ENCODE measurements at regions not wholly inside any gene's neighbourhood (a gene's known extent, or its start where the extent isn't known, plus 50 kb on each side); places are given as distances from the start of the nearest gene placed in this dataset.

DNA sequence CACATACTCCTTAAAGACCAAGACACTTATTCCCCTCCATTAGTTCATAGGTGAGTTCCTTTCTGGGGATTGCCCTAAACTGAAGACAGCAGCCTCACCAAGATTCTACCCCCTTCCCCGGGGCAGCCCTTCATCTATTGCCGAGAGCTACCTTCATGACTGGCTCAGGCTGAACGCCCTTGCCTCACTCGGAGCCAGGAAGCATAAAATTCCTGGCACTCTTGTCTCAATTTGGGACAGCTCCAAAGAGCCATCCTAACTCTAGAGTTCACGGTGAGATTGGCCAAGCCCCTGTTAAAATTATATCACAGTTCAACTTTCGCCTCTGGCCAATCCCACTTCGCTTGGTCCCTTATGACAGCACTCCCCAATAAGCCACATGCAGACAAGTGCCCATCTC, 113.0 kb upstream of the PROX1 start:
- no peak for DNase-seq (ENCODE audit: low read depth)

DNA sequence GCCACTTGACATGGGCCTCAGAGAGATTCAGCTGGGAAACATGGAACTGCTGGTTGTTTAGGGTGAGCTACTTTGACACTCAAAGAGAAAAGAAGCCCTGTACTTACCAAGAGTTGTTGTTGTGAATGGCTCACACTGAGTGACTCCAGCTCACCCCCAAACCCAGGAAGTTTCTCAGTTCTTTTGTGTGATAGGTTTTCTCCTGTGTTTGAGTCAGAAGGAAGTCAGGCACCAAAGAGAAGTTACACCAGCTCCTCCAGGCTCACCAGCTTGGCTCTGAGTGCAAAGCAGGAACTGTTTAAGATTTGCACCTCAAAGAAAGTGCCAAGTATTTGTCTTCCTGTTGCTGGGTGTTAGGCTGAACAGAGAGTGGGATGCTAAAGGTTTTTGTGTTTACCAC, 111.2 kb upstream of the PROX1 start:
- no peak for DNase-seq (ENCODE audit: low read depth)

DNA sequence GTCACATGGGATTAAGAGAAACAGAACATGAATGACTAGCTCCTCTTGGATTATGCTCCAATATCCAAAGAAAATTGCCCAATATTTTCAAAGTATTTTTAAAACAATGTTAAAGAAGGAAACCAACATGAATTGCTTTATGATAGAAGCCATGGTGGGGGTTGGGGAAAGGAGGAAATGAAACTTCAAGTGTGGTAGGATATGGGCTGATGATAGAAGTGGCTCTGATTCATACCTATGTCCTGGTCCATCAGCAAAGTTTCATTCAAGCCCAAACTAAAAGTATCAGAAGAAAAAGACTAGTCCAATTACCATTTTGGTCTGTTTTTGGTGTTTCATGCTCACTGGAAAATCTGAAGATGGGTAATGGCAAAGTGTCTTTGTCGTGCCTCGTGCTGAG, 104.2 kb upstream of the PROX1 start:
- no peak for DNase-seq (ENCODE audit: low read depth)

DNA sequence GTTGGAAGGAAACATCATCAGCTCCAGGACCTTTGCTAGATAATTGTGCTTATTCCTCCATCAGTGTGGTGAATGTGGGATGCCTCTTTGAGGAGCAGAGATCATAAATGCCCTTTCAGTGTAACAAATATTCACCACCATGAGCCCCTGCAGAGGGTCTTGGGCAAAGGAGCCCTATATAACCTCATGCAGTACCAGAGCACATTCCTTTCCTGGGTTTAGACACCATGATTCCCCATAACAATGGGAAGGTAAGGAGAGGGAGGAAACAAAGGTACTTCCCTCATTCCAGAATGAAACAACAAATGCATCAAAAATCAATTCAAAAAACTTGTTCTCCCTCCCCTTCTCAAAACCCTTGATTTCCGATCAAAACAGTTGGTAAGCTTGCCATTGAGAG, 103.4 kb upstream of the PROX1 start:
- no peak for DNase-seq (ENCODE audit: low read depth)

DNA sequence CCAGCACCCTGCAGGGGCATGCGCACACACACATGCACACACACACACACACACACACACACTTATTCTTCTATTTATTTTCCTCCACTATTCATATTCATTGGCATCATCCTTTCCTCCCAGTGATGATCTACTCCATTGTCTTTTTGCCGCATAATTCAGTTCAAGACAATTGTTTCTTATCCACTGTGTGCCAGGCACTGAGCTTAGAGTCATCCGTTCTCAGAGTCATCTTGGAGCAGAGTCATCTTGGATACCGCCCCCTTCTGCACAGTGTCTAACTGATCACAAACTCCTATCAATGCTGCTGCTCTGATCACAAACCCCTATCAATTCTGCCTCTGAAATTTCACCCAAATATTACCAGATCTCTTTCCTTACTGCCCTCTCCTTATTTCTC, 102.8 kb upstream of the PROX1 start:
- DNase-seq (ENCODE audit: low read depth), result no peak

DNA sequence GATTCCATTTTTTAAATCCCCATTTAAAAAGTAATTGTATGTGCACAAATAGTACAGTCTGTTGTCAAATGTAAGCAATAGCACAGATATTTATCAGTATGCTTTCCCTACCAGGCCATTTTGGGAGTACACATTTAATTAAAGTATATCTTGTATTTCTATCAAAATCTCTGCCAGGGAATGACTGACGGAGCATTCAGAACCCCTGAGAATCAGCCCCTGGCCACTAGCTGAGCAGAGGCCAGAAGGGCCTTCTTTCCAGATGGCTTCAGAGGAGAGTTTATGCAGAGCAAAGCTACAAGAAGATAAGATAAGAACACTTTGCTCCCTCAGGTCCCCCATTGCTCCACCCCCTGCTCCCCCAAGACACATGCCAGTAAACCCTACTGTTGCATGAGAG, 99.9 kb upstream of the PROX1 start:
- no peak for DNase-seq (ENCODE audit: low read depth)

DNA sequence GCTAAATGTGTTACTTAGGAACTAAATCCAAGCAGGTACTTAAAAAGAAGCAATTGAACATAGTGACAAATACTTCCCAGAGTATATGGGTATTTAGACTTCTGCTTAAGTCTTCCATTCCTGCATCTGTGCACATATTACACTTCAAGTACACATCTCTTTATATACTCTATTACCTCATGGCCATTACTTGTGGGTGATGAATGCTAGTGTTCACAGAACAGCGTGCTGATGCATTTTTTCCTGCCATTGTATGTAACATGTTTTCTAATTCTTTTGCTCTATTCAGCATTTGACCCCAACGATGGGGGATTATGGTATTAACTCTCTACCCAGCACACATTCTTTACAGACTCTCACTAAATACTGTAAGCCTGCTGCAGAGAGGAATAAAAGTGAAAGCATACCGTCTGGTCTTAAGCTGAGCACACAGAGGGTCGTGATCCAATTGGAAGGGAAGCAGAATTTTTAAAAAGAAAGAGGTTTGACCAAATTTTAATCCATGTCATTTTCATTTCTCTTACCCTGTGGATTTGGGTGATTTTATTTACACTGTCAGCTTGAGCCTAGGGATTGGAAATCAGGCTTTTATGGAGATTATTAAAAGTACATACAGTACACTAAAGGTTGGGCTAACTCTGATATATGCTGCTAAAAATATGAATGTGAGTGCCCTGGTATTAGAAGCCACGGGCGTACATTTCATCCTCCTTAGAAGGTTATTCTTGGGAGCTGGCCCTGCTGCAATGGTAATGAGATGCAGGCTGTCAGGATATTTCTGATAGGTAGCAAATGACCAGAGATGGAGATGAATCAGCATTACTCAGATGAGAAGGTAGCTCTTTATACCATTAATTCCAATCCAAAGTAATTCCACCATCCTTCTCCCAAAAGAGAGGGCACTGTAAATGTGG, 95.5 kb upstream of the PROX1 start:
- no peak for DNase-seq (ENCODE audit: low read depth)

DNA sequence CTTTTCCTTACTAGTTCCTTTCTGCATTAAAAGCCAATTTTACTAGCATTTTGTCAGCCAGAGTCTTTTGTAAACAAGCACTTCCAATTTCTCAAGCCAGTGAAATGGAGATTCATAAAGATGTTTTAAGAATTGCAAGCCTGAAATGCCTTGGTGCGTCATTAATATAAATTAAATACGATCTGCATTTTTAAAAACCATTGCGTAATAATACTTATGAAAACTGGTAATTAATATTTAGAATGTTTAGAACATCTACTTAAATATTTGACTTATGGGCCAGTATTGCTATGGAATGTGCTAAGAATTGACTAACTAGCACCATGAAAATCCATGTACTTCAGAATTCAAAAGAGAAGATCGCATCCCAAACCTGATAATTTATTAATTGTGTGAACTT, 89.1 kb upstream of the PROX1 start:
- no peak for DNase-seq (ENCODE audit: low read depth)

DNA sequence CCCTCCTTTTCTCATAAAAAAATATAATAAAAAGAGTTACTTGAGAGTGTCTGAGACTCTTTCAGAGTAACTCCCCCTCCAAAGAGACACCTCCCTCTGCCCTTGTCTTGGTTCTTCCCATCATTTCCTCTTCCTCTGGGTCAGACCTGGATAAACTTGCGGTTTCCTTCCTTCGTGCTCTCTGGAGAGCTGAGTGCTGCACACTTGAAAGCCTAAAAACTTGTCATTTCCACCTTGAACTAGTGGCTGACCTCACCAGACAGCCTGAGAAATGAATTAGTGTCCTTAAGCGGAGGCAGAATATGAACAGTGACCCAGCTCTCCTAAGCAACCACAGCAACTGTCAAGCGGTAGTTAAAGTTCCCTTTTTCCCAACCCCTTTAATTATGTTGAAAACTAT, 88.4 kb upstream of the PROX1 start:
- DNase-seq (ENCODE audit: low read depth), result no peak

DNA sequence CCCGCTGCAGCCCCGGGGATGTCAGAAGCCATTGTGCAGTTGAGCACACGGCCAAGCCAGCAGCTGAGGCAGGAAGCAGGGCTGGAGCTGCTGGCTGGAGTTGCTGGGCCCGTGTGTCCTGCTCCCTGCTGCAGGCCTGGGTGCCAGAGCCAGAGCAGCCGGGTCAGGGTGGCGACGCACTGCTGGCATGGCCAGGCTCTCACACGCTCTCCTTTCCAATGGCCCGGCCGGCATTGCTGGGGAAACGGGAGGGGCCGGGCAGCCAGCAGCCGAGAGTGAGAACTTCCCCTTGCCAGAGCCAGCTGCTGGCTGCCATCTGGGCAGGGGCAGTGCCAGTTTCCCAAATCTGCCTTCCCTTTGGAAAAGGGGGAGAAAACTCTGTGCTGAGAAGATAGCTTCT, 82.4 kb upstream of the PROX1 start:
- no peak for DNase-seq (ENCODE audit: low read depth)

DNA sequence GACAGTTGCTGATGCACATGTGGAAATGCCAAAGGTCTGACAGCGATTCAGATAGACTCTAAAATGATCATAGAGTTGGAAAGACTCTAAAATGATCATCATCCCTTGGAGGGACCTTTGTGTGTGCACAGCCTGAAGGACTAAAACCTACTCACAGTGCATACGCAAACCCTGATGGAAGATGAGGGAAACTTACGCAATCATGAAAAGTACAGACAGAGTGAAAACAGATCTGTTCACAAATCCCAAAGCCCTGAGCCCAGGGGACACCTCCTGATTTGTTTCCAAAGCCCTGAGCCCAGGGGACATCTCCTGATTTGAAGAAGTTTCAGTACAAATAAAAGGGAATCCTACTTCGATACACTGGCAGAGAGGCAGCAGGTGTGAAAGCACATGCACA, 79.3 kb upstream of the PROX1 start:
- DNase-seq (ENCODE audit: low read depth), result no peak

DNA sequence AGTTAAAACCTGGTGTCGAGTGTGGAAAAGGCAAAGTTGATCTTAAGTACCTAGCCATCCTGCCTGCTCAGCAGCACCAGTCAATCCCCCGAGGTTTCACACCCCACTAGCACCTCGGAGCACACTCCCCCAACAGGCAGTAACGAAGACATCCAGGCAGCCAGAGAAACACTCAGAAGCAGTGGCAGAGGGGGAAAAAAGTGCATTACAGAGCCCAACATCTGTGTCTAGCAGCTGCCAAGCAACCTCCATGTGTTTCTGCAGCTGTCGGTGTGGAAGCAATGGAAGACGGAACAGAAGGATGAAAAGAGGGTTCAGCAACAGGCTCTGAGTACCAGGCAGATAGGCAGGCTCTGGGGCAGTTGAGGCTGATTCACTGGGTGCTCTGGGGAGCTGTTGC, 73.4 kb upstream of the PROX1 start:
- no peak for DNase-seq (ENCODE audit: low read depth)

DNA sequence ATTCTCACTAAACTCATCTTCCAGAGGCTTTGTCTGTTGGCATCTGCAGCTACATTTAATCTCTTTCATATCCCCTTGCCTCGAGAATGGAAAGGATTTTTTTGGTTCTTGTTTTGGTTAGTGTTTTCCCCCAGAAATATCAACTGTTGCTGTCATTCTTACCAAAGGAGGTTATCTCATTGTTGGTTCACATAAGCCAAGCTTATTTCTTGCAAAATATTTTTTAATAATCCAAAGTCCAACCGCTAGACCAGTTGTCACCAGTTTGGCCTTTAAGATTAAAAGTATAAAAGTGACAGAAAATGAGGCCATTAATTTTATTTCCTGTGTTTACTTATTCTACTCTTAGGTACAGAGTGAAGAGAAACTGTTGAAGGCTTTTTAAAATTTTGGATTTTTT, 66.5 kb upstream of the PROX1 start:
- no peak for DNase-seq (ENCODE audit: low read depth)

DNA sequence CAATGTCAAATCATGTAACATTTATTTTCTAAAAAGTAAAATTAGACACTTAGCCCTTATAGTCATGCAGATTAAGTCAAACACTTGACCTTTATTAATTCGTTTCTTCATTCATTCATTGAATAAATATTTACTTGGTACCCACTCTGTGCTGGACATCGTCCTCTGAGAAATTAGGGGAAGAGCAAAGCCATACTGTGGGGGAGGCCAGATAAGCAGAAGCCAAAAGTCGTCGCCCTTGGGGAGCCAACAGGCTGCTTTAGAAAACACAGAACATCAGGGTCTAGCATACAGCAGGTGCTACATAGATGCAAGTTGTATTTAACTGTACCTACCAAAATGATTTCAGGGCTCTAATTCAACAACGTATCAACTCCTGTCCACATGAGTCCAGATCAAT, 66.1 kb upstream of the PROX1 start:
- DNase-seq (ENCODE audit: low read depth), result no peak

DNA sequence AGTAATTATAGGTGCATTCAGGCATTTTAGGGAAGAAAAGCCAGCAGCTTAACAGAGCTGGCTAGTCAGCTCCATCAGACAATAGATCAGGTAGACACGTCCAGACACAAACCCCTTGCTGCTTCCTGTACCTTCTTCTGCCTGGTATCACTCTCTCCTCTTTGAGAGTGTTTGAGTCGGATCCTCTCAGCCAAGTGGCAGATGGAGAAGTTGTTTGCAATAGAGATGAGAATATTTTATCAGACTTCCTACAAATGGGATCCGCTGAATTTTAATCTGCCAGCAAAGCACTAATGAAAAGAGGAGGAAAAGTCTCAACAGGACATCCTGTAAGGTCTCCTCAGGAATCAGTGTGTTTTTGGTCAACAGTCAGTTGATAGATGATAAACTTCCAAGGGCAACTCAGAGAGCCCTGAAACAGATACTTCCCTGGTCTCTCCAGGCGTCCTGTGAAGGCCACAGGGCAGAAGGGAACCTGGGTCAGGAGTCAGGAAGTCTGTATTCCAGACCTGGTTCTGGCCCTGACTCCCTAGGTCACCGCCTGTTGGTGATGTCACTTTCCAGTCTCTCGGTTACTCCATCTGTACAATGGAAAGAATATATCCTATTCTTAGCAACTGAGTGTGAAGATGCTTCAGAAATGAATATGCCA, 62.1 kb upstream of the PROX1 start:
- no peak for DNase-seq (ENCODE audit: low read depth)

DNA sequence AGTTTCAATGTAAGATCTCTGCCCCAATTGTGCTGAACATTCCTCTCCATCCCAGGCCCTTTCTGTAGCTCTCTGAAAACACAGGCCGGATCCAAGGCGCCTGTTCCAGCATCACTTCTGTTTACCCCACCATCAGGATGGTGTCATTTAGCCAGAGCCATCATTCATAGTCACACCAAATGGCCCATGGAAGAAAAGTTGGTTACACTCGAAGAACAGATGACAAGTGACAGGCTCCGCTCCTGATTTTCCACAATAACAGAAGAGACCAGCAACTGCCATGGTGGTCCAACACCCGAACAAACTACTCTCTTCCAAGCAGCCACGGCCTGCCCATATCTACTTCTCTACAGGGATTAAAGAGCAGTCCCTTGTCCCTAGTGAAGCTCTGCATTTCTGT, 59.9 kb upstream of the PROX1 start:
- DNase-seq (ENCODE audit: low read depth), result no peak

DNA sequence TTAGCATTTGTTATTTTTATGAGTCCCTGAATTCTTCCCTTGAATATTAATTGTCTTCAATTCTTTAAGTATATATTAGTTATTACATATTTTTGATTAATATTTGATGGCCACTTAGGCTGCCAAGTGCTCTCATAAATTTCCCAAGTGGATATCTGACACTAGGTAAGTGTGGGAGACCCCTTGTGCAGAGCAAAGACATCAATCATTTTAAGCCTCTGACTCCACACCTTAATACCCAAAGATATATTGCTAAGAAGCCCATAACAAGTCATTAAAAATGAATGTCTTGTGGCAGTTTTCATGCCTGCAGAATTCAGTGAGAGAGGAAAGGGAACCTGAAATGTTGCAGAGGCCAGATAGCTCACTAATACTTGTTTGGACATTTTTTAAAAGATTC, 58.4 kb upstream of the PROX1 start:
- DNase-seq (ENCODE audit: low read depth), result no peak

DNA sequence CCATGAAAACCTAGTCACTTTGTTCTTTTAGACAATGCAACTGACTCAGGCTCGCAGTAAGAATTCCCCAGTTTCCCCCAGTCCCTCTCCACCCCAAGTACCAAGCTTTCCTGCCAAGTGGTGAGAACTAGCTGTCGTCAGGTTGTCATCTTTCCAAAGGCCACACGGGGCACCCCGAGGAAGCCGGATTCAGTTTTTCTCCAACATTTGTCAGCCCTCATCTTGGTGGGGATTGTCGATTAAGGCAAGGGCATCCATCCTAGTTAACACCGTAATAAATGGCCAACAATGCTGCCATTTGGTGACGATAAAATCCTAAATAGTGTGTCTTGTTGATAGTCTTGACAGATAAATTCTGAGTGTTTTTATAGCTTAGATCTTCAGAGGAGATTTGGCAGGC, 55.9 kb upstream of the PROX1 start:
- no peak for DNase-seq (ENCODE audit: low read depth)

DNA sequence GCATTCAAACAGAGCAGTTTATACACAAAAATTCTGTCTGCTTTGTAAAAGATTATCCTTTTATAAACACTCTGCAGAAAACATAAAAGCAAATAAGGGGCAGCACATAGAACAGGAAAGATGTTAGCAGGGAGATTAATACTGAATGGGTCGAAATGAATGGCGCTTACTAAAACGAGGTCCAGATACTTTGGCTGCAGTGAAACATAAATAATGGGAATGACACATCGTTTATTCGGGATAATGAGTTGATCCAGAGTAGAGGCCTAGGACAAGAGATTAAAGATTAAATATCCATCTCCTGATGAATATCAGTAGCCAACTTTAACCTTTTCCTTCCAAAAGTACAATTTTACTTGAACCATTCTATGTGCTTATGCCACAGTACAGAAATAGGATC, 54.4 kb upstream of the PROX1 start:
- DNase-seq (ENCODE audit: low read depth), result no peak

DNA sequence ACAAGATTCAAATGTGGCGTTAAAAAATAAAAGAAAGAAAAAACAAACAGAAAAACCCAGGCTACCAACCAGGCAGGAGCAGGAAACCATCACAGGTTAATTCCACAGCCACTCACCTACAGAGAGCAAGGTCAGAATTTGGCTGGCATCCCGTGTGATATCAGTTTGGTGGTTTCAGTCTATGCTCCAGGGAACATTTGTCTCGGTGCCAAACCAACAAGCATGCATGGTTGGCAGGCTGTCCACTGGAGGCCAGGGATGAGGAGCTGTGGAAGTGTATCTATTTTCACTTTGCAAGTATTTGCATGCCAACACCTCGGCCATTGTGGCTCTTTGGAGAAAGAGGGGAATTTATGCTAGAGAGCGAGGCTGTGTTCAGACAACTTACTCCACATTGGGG, 53.1 kb upstream of the PROX1 start:
- DNase-seq (ENCODE audit: low read depth), result no peak

DNA sequence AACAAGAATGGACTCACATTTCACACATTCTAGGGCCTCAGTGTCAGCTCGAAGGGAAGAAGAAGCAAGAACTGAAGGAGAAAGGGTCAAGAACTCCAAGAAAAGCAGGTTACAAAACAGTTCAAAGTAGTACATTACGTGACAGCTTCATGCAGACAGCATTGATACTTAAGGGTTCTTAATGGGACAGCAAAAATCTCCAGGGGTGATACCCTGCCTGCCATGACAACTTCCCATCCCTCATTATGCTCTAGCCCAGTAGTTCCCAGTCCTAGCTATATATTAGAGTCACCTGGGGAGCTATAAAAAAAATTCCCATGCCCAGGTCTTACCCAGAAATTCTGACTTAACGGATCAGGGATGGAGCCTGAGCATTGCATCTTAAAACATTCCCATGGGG, 51.2 kb upstream of the PROX1 start:
- no peak for DNase-seq (ENCODE audit: low read depth)
